ENCODE measurements at regions not wholly inside any gene's neighbourhood (a gene's known extent, or its start where the extent isn't known, plus 50 kb on each side); places are given as distances from the start of the nearest gene placed in this dataset. TPM values are rescaled to one million over a fixed set of nuclear protein-coding genes. Genes with fewer than 3 reads are reported as not detected.

Small RNA genes in the stretch of these regions (small RNA-seq; reads per million reads assigned to genes)
- not detected for gene AC013404.1
